D721Med (cell line): ENCODE measurements at regions not wholly inside any gene's neighbourhood (a gene's known extent, or its start where the extent isn't known, plus 50 kb on each side); places are given as distances from the start of the nearest gene placed in this dataset.

Experiments
- DNase-seq: peaks from one replicate; pipeline ENCODE4 v3.0.0; 2011; ENCODE audit warnings: low spot score; ENCODE audit not compliant: insufficient read length
- FAIRE-seq: peaks from 2 replicates; lab custom pipeline; 2011; peaks lifted over from hg19 to GRCh38; lab: Jason Lieb, UNC
- TF ChIP-seq, protein P1 (sequence below): IDR thresholded peaks from 2 replicates; pipeline ENCODE4 v1.5.1; 2012; ENCODE audit warnings: mild to moderate bottlenecking, control low read depth; ENCODE audit not compliant: insufficient read depth; ENCODE audit errors: missing control alignments

DNA sequence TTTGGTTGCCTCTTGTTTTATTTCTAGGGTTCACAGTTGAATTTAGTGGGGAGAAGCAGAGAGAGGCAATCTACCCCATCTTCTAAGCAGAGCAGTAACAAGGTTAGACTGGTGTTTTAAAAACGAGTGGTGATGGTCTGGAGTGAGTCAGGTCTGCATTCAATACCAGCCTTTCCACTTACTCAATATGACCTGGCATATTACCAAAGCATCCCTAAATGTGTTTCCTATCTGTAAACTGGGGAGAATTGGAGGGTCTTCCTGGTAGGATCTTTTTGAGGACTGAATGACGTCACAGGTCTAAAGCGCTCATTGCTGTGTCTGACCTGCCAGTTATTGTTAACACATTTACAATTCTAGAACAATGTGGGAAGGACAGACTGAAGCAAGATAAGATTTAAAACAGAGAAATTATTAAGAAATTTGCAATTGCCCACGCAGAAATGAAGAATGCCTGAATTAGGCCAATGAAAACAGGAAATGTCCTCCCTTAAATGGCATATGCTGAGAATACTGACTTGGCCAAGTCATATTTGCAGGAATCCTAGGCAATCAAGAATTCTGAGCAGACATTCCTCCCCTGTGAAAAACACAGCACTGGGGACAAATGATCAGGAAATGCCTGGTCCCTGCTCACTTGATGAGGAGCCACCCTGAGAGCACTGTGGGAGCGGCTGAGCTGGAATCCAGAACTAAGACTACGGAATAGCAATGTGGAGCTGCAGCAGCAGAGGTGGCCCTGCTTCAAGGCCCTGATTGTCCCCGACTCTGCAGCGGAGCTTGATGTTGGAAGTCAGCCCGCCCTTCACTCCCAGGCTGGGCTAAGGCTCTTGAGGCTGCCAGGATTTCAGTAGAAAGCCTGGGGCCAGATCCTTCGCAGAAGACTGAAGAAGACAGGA, 184.5 kb upstream of the CXCL12 start:
- DNase-seq: no peak
- TF ChIP-seq, protein P1, sequence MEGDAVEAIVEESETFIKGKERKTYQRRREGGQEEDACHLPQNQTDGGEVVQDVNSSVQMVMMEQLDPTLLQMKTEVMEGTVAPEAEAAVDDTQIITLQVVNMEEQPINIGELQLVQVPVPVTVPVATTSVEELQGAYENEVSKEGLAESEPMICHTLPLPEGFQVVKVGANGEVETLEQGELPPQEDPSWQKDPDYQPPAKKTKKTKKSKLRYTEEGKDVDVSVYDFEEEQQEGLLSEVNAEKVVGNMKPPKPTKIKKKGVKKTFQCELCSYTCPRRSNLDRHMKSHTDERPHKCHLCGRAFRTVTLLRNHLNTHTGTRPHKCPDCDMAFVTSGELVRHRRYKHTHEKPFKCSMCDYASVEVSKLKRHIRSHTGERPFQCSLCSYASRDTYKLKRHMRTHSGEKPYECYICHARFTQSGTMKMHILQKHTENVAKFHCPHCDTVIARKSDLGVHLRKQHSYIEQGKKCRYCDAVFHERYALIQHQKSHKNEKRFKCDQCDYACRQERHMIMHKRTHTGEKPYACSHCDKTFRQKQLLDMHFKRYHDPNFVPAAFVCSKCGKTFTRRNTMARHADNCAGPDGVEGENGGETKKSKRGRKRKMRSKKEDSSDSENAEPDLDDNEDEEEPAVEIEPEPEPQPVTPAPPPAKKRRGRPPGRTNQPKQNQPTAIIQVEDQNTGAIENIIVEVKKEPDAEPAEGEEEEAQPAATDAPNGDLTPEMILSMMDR: no peak
- no peak for FAIRE-seq

DNA sequence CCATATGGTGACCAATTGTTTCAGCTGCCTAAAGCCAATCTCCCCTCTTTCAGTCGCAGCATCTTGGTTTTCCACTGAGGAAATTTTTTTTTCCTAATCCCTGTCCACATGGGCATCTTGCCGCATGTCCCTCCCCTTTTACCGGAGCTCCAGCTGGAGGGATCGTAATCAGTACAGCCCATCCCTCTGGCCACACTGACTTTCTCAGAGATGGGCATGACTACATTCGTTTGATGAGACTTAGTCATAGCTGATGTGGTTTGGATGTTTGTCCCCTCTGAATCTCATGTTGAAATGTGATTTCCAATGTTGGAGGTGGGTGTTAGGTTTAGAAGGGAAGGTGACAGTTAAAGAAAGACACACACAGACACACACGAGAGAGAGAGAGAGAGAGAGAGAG, 186.8 kb upstream of the CXCL12 start:
- DNase-seq (no peak), FAIRE-seq (no peak)
- TF ChIP-seq, protein P1: no peak

DNA sequence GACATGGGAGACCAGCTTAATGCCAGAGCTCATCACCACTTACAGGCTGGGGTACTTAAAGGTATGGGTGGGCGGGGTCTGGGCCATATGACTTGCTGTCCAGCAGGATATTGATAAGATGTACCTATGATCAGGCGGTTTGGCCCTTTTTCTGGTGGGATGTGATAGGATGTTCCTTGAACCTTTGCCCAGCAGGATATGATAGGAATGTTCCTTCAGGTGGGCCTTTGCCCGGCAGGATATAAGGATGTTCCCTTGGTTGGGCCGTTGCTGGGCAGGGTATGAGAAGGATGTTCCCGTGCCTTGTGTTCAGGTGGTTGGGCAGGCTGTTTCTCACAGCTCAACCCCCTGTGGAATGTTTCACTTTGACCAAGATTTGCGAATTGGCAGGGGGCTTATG, 187.2 kb upstream of the CXCL12 start:
- TF ChIP-seq, protein P1: no peak

DNA sequence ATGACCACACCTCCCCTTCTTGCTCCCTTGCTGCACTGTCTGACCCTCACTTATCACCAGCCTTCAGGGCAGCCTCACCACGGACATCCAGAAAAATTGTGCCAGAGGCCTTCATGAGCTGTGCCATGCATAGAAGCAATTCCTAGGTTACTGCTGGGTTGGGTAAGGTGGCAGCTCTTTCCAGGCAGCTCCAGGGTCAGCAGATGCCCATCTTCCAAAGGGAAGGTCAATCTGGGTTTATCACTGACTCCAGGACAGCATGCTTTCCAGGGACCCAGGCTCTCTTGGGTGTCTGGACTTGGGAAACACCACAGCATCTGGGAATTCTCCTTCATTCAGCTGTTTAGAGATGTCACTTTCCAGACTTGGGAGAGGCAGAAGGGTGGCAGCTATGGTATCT, 188.9 kb upstream of the CXCL12 start:
- TF ChIP-seq, protein P1: no peak
- FAIRE-seq (no peak), DNase-seq (no peak)

More for the DNA sequence above, 187.2 kb upstream of the CXCL12 start:
- DNase-seq: no peak
- FAIRE-seq: no peak

DNA sequence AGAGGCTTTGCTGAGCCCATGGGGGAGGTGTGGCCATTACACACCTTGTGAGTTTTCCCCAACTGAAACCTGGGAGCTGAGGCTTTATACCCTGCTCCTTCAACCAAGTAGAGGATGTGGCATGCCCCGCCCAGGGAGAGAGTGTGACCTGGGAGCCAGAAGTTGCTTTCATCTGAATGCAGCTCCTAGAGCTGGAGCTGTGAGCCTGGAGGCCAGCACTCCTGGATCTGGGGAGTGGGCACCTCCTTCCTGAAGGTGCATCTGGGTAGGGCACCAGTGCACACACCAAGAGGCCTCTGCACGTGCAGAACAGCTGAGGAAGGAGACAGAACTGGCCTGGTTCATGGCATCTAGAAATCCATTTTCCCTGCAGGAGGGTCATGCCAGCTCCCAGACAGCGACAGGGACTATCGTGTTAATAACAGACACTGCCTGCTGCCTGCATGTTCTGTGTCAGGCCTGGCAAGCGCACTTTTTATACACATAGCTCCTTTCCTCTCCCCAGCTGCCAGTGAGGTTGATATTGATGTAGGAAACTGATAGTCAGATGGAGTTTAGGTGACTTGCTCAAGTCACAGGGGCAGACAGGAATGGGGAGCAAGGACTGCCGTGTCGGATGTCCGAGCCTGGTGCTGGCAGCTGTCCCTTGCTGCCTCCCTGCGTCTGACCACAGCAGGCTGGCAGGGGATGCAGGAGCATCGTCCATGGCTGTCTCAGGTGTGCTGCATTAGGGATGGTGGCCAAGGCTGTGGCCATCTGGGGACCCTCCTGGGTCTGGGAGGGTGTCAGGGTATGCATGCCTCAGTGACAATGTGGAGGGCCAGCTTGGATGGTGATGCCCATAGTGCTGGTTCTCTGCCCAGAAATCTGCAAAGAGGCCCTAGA, 189.9 kb upstream of the CXCL12 start:
- TF ChIP-seq, protein P1: no peak
- no peak for DNase-seq
- FAIRE-seq: no peak

DNA sequence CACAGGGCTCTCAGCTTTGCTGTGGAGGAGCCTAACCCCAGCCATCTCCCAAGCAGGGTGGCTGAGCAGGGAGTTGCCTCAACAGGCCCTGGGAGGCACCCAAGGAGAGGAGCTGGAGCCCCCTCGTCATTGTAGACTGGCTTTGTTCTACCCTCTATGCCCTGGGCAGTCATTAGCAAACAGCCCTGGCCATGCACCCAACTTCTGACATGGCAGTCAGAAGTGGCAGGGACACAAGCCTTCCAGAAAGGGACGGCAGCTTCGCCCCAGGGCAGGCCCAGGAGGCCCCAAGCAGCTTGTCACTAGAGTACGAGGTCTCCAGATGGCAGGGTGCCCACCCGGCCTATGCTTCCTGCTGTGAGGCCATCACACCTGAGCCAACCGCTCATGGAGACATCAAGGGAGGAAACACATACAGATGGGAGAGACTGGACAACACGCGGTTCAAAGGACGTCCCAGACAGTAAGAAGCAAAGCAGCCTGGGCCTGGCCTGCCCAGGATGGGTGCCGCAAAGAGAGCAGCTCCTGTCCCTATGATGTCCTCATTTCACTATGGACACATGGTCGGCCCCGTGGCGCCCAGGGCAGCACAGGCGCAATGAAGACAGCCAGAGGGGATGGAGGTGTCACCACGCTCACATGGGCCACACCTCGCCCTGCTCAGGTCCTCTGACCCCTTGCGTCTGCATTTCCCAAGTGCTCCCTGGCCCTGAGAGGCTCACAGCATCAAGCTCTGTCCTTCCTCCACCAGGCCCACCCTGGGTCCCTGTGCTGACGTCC, 190.9 kb upstream of the CXCL12 start:
- no peak for DNase-seq

More for the DNA sequence above, 190.9 kb upstream of the CXCL12 start:
- no peak for FAIRE-seq
- TF ChIP-seq, protein P1: no peak
